CD4-positive, alpha-beta T cell treated with Interleukin-2 at 100 ng/mL for 4 hours (primary cell): ENCODE measurements at regions not wholly inside any gene's neighbourhood (a gene's known extent, or its start where the extent isn't known, plus 50 kb on each side); places are given as distances from the start of the nearest gene placed in this dataset.

Experiments used
- DNase-seq: peaks from one replicate; pipeline ENCODE4 v3.0.0-alpha.2; 2020; ENCODE audit warnings: low spot score

DNA sequence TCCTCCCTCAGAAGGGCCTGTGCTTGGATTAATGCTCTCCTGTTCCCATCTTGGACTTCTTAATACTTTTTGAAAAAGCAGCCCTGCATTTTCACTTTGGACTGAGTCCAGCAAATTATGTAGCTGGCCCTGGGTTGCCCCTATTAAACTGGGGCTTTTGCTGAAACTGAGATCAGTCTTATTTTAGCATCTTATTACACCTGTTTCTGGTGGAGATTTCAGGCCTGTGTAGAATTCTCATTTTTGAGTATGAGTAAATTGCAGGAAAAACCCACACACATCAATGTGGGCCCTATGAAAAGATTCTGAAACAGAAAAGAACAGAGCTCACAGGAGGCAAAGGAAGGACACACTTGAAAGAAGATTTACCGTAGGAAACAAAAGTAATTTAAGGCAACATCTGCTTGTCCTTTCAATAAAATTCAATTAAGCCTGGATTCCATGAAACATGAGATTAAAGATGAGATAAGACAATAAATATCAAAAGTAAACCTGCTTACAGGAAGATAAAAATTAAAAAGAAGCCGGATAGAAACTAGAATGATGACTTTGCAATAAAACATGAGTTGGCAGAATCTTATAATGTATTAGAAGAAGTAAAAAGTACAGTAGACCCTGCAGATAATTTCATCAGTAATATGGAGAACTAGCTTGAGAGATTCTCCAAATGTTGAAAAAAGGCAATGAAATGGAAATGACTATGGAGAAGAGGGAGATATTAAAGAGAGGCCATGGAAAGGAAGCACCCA is 90.7 kb upstream of the GCFC2 start:
- DNase-seq: no peak

DNA sequence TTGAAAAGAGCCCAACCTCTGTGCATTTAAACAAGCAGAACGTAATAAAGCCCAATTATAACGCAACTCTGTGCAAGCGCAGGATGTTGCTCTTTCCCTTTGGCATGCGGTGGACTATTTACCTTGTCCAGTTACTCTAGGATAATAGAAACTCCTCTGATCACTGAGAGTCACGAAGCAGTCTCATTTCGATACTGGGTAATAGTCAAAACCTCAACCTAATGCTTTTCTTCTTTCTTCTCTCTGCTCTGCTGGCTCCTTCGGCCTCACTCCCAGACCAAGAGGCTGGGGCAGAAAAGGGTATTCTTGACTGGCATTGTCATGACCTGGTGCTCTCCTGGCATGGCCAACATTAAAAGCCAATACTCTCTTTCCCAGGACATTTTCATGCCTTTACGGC is 89.7 kb upstream of the GCFC2 start:
- DNase-seq: no peak

DNA sequence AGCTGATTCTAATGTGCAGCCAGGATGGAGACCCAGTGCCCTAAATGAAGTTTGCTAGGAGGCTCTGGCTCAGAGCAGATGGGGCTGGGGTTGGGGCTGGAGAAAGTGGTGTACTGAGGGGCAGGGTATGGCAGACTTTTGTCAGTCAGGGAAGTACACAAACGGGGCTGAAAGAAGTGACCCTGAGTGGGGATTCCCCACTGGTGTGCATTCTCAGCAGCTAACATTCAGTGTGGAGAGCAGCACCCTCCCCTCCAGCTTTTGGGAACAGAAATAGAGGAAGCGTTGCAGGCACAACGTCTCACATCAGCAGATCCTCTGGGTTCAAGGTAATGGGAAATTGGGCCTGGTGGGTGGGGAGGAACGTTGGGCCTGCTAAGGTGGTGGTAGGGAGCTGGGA is 89.1 kb upstream of the GCFC2 start:
- DNase-seq: no peak

DNA sequence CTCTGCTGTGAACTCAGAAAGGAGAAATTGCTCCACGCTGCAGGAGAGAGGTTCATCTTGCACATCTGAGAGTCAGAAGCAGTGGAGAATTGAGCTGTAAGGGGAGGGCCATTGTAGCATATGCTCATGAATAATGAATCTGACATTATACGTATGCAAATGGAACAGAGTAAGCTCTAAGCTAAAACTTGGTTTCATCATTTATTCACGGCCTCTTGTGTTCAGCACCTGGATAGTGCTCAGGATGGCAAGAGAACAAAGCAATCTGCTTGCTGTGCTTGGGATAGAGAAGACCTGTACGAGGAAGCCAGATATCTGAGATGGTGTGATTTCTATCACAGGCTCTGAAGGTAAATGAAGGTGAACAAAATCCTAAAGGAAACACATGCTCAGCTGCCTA is 87.9 kb upstream of the GCFC2 start:
- no peak for DNase-seq

DNA sequence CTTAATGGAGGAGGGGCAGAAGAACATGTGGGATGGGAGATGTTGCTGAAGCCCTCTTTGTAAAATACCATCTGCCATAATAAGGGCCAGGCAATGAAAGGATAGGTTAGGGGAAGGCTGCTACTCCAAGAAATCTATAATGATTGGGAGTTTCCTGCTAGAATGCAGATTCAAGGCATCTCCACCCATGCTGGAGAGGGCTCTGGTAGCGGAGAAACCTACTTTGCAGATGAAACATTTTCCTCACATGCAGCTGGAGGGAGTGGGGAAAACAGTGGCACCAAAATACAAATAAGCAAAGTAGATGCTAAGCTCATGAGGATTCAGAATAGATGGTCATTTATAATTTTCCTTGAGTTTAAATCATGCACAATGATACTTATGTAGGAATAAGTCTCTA is 82.3 kb upstream of the GCFC2 start:
- no peak for DNase-seq

DNA sequence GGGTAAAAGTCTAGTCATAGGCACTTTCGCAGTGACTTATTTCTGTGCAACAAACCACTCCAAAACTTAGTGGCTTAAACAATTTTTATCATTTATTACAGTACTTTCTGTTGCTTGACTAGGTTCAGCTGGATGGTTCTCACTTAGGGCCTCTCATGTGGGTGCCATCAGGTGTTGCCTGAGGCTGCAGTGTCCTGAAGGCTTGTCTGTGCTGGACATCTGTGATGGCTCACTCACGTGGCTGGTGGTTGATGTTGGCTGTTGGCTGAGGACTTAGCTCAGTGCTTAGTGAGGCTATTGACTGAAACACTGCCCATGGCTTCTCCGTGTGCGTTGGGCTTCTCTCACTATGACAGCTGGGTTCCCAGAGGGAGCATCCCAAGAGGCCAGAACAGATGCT is 81.4 kb upstream of the GCFC2 start:
- DNase-seq: no peak

DNA sequence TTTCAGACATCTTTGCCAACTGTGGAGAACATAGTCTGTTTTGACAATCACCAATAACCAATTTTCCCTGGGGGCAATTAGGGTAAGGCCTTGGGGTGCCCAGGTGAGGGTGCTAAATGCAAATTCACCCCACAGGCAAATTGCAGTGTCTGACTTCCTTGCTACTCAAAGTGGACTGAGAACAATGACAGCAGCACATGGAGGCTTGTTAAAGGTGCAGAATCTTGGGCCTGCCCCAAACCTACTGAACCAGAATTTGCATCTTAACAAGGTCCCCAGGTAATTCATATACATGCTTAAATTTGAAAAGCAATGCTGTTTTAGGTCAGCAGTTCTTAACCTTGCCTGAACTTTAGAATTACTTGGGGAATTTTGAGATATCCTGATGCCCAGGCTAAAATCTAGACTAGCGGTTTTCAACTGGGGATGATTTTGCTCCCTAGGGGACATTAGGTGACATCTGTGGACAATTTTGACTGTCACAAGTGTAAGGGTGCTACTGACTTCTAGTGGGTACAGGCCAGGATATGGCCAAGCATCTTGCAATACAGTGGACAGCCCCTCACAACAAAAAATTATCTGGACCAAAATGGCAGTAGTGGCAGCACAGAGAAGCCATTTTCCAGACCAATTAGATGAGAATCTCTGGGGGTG is 80.2 kb upstream of the GCFC2 start:
- no peak for DNase-seq

DNA sequence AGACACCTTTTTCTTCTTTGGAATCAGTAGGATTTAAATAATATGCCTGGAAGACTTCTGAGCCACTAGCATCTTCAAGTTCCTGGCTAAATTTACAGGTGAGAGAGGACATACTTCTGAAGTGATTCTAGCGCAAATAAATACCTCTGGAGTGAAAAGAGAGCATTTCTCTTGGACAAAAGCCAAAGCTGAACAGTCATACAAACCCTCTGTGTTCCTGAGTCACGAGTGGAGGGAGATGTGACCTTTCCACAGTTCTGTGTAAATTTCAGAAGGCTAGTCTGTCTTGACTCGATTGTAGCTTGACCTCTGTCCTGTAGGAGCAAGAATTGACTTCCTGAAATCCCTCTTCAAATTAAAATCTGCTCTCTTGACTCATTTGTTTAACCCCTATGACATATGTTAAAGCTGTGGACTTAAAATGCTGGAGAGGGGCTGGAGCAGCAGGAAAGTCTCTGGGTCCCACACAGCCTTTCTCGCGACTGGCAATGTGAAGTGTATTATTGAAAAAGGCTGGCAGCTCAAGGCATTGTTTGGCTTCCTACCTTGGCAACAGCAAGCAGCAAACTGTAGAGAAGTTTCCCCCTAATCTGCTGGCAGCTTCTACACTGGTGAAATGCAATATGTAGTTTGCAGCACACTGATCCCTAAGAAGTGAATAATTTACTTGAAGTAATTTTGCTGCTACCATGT is 79.6 kb upstream of the GCFC2 start:
- no peak for DNase-seq

DNA sequence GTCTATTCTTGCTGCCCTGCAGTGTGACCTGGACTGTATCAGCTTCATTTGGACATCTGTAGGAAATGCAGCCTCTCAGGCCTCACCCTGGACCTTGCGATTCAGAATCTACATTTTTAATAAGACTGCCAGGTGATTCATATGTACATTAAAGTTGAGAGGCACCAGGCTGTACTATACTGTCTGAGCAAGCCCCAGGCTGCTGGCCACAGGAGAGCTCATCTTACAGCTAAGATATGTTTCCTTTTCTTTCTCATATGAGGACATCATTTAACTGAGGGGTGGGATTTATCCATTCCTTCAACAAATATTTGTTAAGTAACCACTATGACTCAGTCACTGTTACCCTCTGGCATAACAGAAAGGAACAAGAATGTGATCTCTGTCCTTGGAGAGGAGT is 78.2 kb upstream of the GCFC2 start:
- no peak for DNase-seq

DNA sequence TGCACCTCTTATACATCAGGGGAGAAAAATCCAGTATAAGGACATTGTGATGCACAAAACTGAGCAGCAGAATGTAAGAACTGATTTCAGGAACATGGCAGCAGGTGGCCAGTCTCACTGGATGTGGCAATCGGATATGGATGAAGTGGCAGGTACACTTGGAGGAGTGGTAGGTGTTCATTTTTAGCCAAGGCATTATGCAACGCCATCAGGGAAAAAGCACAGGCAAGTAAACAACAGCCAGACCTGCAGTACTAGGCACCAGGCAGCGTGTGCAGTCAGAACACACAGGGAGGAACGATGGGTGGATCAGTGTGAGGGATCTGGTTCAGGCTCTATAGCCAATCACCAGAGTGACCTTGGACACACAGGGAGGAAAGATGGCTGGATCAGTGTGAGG is 77.4 kb upstream of the GCFC2 start:
- DNase-seq: no peak

DNA sequence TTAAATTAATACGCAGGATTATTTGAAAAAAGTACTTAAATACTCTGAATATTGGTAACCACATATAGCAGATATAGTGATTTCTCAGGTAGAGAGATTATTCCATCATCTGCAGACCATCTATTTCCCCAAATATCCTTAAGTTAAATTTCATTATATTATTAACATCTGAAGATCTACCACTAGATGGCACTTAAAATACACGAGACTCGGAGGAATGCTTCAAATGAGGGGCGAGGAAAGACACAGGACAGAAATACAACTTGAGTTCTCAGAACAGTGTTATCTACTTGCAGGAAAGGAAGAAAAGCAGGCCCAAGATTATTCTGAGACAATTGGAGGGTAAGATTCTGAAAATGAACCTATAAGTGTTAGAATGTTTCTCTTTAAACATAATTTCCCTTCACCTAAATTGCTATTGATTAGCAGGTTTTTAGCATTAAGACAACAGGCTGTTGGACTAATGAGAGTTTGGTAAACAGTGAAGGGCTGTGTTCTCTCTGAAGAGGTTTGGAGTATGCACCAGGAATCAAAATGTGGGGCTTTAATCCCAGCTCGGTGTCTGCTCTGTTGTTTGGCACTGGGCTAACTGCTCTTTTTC is 76.9 kb upstream of the GCFC2 start:
- no peak for DNase-seq

DNA sequence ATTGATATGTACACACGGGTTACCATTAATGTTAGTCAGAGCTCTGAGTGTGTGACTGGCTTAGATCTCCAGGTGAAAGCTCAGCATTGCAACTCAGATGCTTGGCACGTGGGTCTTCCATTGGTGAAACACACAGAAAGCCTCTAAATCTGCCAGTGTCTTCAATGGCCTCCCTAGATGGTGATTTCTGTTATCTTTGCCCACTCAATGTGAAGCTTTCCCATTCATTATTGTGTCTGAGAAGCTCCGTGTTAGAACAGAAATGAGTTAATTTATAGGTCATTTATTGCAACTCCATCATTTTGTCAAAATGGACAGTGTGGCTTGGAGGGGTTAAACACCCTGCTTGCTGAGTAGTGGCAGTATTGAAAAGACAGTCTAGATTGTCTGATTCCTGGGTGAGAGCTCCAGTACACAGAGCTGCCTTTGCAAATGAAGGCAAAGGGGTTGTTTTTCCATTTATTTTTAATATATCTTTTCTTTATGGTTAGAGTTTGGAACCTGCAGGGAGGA is 64.7 kb upstream of the GCFC2 start:
- DNase-seq: no peak

DNA sequence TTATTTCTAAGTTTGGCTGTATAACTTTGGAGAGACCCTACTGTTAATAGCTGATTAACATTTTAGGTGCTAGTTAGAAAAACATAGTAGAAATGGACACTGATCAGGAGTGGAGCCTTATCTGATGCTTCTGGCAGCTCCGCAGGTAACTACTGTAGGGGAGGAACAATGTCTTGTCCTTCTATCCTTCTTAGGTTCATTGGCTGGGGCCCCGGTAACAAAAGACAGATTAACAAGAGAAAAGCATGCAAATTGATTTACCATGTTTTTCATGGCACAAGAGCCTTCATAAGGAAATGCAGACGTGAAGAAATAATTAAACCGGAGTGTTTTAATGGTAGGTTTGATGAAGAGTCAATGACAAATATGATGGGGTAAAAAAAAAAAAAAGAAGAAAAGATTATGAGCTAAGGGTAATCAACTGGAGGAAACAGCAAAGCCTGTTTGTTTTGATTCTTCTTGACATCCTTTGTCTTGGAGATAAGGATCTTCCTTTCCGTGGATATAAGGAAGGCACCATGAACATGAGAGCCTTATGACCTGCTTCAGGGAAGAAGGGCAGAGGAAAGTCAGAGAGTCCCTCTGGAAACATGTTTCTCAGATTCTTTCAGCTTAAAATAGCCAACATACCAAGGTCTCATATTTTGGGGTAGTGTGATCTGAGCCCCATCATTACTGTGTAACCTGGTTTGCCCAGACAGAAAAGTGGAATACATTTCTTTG is 62.4 kb upstream of the GCFC2 start:
- DNase-seq: no peak

DNA sequence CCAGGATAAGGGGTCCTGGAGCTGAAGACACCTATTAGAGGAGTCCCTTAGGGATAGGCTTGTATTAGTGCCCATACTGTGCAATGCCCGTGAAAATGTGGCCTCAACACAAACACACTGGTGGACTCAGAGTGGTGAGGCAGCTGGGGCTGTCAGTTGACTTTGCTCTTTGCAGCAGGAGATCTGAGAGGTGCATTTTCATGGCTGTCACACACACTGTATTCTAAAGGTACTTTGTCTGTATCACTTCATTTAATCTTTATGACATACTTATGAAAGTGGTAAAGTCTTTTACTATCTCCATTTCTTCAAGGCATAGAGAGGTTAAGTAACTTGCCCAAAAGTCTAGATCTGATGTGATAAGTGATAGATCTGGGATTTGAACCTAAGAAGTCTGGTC is 55.1 kb upstream of the GCFC2 start:
- no peak for DNase-seq

DNA sequence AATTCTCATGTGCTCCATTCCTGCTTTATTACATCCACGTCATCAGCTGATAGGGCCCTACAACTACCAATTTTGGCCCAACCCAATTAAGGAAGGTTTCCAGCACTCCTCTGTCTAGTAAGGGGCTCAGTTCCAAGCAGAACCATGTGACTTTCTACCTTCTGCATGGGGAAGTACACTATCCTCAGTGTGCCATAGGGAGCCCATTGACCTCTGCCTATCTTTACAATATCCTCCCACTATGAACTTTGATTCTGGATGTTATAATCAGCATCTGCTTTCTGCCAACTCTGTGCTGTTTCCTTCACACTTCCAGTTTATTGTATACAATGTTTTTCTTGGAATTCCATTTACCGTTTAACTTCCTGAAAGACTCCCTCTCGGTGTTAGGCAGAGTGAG is 53.9 kb upstream of the GCFC2 start:
- no peak for DNase-seq
